HT1080 (cell line): ENCODE measurements at regions not wholly inside any gene's neighbourhood (a gene's known extent, or its start where the extent isn't known, plus 50 kb on each side); places are given as distances from the start of the nearest gene placed in this dataset.

Experiments
- DNase-seq: peaks from one replicate; pipeline ENCODE4 v3.0.0-alpha.2; 2015; ENCODE audit warnings: low read depth

GRCh38 chrX:66544181-66544580, 94.7 kb downstream of the EDA2R start:
- no peak for DNase-seq

GRCh38 chrX:66504481-66504880, 134.4 kb downstream of the EDA2R start:
- DNase-seq: no peak

DNA sequence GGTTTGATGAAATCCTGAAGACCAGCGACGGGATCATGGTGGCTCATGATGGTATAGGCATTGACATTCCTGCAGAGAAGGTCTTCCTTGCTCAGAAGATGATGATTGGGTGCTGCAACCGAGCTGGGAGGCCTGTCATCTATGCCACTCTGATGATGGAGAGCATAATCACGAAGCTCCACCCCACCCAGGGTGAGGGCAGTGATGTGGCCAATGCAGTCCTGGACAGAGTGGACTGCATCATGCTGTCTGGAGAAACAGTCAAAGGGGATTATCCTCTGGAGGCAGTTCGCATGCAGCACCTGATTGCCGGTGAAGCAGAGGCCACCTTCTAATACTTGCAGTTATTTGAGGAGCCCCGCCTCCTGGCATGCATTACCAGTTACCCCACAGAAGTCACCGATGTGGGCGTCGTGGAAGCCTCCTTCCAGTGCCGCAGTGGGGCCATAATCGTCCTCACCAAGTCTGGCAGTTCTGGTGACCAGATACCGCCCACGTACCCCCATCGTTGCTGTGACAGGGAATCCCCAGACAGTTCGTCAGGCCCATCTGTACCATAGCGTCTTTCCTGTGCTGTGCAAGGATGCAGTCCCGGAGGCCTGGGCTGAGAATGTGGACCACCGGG, 140.1 kb downstream of the EDA2R start:
- no peak for DNase-seq

- DNase-seq: peak; percentile 25
Measured at GRCh38 chrX:66489339-66489738, 149.5 kb downstream of the EDA2R start.
